ENCODE measurements at regions not wholly inside any gene's neighbourhood (a gene's known extent, or its start where the extent isn't known, plus 50 kb on each side); places are given as distances from the start of the nearest gene placed in this dataset.
"Not testable (repeated sequence)": the region's sequence is repeated elsewhere in the genome, so short reads cannot be mapped to it uniquely, and the experiment has no call there.

DNA sequence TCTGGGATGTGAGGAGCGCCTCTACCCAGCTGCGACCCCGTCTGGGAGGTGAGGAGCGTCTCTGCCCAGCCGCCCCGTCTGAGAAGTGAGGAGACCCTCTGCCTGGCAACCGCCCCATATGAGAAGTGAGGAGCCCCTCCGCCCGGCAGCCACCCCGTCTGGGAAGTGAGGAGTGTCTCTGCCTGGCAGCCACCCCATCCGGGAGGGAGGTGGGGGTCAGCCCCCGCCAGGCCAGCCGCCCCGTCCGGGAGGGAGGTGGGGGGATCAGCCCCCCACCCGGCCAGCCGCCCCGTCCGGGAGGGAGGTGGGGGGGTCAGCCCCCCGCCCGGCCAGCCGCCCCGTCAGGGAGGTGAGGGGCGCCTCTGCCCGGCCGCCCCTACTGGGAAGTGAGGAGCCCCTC, 76.0 kb downstream of the FZD4 start:
- TF ChIP-seq ZNF331 (CRISPR knock-in tag; IDR thresholded peaks at IDR 0.05; ENCODE audit: low read depth); CREB1 (CRISPR knock-in tag; IDR thresholded peaks at IDR 0.05; ENCODE audit: low read depth); ZNF114 (CRISPR knock-in tag; IDR thresholded peaks at IDR 0.05); POLR2AphosphoS5 (IDR thresholded peaks at IDR 0.05; ENCODE audit: low read depth); EZH2 (IDR thresholded peaks at IDR 0.05; ENCODE audit: low read depth, unreplicated experiment); JUNB (IDR thresholded peaks at IDR 0.05; ENCODE audit: unreplicated experiment); STAT1 (IDR thresholded peaks at IDR 0.05; ENCODE audit: unreplicated experiment): not testable (repeated sequence)
- TF ChIP-seq, protein P1, sequence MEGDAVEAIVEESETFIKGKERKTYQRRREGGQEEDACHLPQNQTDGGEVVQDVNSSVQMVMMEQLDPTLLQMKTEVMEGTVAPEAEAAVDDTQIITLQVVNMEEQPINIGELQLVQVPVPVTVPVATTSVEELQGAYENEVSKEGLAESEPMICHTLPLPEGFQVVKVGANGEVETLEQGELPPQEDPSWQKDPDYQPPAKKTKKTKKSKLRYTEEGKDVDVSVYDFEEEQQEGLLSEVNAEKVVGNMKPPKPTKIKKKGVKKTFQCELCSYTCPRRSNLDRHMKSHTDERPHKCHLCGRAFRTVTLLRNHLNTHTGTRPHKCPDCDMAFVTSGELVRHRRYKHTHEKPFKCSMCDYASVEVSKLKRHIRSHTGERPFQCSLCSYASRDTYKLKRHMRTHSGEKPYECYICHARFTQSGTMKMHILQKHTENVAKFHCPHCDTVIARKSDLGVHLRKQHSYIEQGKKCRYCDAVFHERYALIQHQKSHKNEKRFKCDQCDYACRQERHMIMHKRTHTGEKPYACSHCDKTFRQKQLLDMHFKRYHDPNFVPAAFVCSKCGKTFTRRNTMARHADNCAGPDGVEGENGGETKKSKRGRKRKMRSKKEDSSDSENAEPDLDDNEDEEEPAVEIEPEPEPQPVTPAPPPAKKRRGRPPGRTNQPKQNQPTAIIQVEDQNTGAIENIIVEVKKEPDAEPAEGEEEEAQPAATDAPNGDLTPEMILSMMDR (conservative IDR thresholded peaks at IDR 0.05; ENCODE audit: low read depth in 2 of 2): not testable (repeated sequence)
- TF ChIP-seq, protein P2, sequence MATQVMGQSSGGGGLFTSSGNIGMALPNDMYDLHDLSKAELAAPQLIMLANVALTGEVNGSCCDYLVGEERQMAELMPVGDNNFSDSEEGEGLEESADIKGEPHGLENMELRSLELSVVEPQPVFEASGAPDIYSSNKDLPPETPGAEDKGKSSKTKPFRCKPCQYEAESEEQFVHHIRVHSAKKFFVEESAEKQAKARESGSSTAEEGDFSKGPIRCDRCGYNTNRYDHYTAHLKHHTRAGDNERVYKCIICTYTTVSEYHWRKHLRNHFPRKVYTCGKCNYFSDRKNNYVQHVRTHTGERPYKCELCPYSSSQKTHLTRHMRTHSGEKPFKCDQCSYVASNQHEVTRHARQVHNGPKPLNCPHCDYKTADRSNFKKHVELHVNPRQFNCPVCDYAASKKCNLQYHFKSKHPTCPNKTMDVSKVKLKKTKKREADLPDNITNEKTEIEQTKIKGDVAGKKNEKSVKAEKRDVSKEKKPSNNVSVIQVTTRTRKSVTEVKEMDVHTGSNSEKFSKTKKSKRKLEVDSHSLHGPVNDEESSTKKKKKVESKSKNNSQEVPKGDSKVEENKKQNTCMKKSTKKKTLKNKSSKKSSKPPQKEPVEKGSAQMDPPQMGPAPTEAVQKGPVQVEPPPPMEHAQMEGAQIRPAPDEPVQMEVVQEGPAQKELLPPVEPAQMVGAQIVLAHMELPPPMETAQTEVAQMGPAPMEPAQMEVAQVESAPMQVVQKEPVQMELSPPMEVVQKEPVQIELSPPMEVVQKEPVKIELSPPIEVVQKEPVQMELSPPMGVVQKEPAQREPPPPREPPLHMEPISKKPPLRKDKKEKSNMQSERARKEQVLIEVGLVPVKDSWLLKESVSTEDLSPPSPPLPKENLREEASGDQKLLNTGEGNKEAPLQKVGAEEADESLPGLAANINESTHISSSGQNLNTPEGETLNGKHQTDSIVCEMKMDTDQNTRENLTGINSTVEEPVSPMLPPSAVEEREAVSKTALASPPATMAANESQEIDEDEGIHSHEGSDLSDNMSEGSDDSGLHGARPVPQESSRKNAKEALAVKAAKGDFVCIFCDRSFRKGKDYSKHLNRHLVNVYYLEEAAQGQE (IDR thresholded peaks at IDR 0.05; ENCODE audit: unreplicated experiment): not testable (repeated sequence)

Data from GM23338 (cell line).